Right lobe of liver (tissue), 6 donors: ENCODE measurements at regions not wholly inside any gene's neighbourhood (a gene's known extent, or its start where the extent isn't known, plus 50 kb on each side); places are given as distances from the start of the nearest gene placed in this dataset.

ENCODE experiments used
- ATAC-seq, 4 donors: fragments of 200-7000 bp; cut with Tn5 transposase; one replicate each; pipeline ENCODE4 v1.9.1; 2020; ENCODE audit warnings: mild to moderate bottlenecking in 4 of 4, moderate library complexity in 4 of 4
- DNase-seq, 3 donors: peaks; one replicate each; pipeline ENCODE4 v3.0.0-alpha.2; 2020
- H3K27ac ChIP-seq, 3 donors: fragments of 200-600 bp; one replicate each; pipeline ENCODE4 v1.8.0; 2022
- H3K27me3 ChIP-seq, 2 donors: fragments of 200-600 bp; one replicate each; pipeline ENCODE4 v1.8.0; 2022
- H3K36me3 ChIP-seq, 4 donors: fragments of 200-600 bp; sonication (generic) in 1 of 4; one replicate each; pipeline versions ENCODE4 v1.5.1 to v1.8.0; 2017 to 2022; ENCODE audit warnings: control low read depth in 1 of 4
- H3K4me1 ChIP-seq, 4 donors: fragments of 200-600 bp; sonication (generic) in 1 of 4; one replicate each; pipeline versions ENCODE4 v1.5.1 to v1.8.0; 2017 to 2022; ENCODE audit warnings: control low read depth in 1 of 4
- H3K4me3 ChIP-seq, 3 donors: fragments of 200-600 bp; one replicate each; pipeline ENCODE4 v1.8.0; 2022
- H3K9me3 ChIP-seq, 4 donors: fragments of 200-600 bp; sonication (generic) in 1 of 4; one replicate each; pipeline versions ENCODE4 v1.5.1 to v1.8.0; 2017 to 2022; ENCODE audit warnings: control low read depth in 1 of 4
- POLR2A ChIP-seq: fragments of 450-650 bp; IDR thresholded peaks from one replicate; pipeline ENCODE4 v1.6.1; 2017; ENCODE audit warnings: antibody characterized with exemption, mild to moderate bottlenecking
- WGBS: methylation state at CpG from one replicate; pipeline ENCODE4 v1.1.6; 2018; ENCODE audit warnings: low coverage, low lambda C conversion rate; ENCODE audit not compliant: insufficient coverage; ENCODE audit errors: missing lambda C conversion rate; 5-methylcytosine and 5-hydroxymethylcytosine counted together
- intact Hi-C, 2 donors: fragments of 100-400 bp; cut with DNase I; formaldehyde crosslinking; loops; one replicate each; pipeline versions ENCODE4 v1.11.2 to v1.14.1; 2022
- TF ChIP-seq, protein P1 (sequence below), 4 donors: fragments of 200-600 bp in 3 of 4; fragments of 450-650 bp in 1 of 4; IDR thresholded peaks; one replicate each; pipeline versions ENCODE4 v1.5.1 to v1.8.0; 2016 to 2022; ENCODE audit warnings: antibody characterized with exemption in 4 of 4, mild to moderate bottlenecking in 2 of 4
- donor health status: DM: no; HTN: yes; CAD: no.
- donor health status: DM: no; HTN: no; CAD: no.
- donor health status: DM: no; HTN: no; CAD: no.
- donor health status: DM: no; HTN: yes; CAD: no.
- donor health status: DM: no; HTN: yes; CAD: no.

GRCh38 chr16:51607201-51607651 is 456.2 kb upstream of the SALL1 start:
- no peaks in the 10 kb centered on the region for H3K4me1 ChIP-seq
- no peak for ATAC-seq
- 58% methylated on average over 6 of the region's 6 CpGs for WGBS
- H3K27ac ChIP-seq = no peak overlapping the region
- H3K27me3 ChIP-seq = no peaks in the 10 kb centered on the region
- H3K9me3 ChIP-seq = no peaks in the 10 kb centered on the region
- no peak for TF ChIP-seq POLR2A
- TF ChIP-seq, protein P1, sequence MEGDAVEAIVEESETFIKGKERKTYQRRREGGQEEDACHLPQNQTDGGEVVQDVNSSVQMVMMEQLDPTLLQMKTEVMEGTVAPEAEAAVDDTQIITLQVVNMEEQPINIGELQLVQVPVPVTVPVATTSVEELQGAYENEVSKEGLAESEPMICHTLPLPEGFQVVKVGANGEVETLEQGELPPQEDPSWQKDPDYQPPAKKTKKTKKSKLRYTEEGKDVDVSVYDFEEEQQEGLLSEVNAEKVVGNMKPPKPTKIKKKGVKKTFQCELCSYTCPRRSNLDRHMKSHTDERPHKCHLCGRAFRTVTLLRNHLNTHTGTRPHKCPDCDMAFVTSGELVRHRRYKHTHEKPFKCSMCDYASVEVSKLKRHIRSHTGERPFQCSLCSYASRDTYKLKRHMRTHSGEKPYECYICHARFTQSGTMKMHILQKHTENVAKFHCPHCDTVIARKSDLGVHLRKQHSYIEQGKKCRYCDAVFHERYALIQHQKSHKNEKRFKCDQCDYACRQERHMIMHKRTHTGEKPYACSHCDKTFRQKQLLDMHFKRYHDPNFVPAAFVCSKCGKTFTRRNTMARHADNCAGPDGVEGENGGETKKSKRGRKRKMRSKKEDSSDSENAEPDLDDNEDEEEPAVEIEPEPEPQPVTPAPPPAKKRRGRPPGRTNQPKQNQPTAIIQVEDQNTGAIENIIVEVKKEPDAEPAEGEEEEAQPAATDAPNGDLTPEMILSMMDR (IDR thresholded peaks at IDR 0.05) = no peak
- intact Hi-C loops = no loop called here
- no peaks in the 10 kb centered on the region for H3K36me3 ChIP-seq
- H3K4me3 ChIP-seq = no peak overlapping the region
- DNase-seq = no peak

- TF ChIP-seq POLR2A = no peak
- TF ChIP-seq, protein P1 (IDR thresholded peaks at IDR 0.05) = no peak
- ATAC-seq (no peak), DNase-seq (no peak)
- Histone ChIP-seq H3K4me1 (peaks cover 0 to 13% (median under 1%) of the 10 kb centered on the region in 4 donors), H3K27ac (no peak overlapping the region), H3K27me3 (no peaks in the 10 kb centered on the region), H3K36me3 (no peaks in the 10 kb centered on the region), H3K9me3 (no peaks in the 10 kb centered on the region), H3K4me3 (no peak overlapping the region)
- WGBS = 80% methylated on average over 4 of the region's 4 CpGs
- intact Hi-C loops = no loop called here
These were observed 445.2 kb upstream of the SALL1 start for GRCh38 chr16:51596247-51596646.

DNA sequence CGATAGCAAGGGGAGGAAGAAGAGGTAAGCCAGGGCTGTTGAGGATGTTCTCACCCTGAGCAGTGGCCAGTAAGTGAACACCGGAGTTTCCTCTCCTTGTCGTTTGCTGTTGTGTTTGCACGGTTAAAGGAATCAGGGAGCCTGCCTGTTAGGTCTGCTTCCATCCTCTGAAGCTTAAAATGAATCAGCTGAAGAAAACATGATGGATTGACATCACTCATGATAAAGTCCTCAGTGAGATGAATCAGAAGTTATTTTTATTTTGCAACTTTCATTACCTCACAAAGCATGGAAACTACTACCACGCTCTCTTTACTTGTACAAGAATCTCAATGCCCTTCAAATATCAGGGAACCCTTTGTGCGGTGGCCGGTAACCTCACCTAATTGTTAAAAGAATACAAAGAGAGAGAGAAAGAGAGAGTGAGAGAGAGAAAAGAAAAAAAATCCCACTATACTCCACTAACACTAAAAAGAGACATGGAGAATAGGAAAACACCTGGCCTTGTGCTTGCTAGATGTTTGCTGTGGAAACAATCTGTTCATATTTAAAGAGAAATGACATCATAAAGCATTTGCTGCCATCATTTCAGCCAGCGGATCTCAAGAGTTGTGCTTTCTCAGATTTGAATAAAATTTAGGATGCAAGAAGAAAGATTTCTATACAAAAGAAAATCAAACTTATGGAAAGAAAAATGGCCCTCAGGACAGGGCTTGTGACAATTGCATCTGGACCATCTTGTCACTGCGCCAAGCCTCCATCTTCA is 441.6 kb upstream of the SALL1 start:
- WGBS = 52% methylated on average over 9 of the region's 9 CpGs
- peak overlapping the region in 2 of 3 donors; percentile 18 to 25 for H3K4me3 ChIP-seq
- TF ChIP-seq POLR2A = no peak
- TF ChIP-seq, protein P1 (IDR thresholded peaks at IDR 0.05) = no peak
- no peaks in the 10 kb centered on the region for H3K9me3 ChIP-seq
- peaks cover 0 to 15% (median 2%) of the 10 kb centered on the region in 4 donors for H3K4me1 ChIP-seq
- ATAC-seq (peak in 1 of 4 donors; percentile 63), DNase-seq (no peak)
- no peak overlapping the region for H3K27ac ChIP-seq
- no peaks in the 10 kb centered on the region for H3K27me3 ChIP-seq
- intact Hi-C loops = no loop called here
- H3K36me3 ChIP-seq = no peaks in the 10 kb centered on the region

DNA sequence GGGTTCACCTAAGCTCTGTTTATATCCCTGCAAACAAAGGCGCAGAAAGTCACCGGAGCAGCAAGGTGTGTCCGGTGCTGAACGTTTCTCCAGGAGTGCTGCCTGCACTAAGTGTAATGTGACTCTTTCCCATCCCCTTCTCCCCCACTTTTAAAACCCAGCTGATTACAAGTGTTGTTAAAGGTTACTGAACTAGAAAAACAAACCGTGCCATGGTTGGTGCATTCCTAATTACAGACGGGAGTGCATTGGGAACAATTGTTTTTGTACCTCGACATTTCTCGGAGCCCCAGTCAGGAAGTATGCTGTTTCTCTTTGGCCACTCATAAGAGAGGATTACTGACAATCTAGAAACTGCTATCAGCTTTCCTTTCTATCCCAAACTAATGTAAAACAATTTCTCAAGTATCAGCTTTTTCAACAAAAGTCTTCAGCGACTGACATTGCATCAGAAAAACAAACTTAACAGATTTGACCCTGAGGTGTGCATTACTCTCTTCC is 441.0 kb upstream of the SALL1 start:
- TF ChIP-seq, protein P1 (IDR thresholded peaks at IDR 0.05) = no peak
- TF ChIP-seq POLR2A = no peak
- DNase-seq = no peak
- peak overlapping the region; percentile 12 to 25 (median 18) for H3K4me3 ChIP-seq
- ATAC-seq = peak; percentile 61 to 74 (median 72)
- H3K9me3 ChIP-seq = no peaks in the 10 kb centered on the region
- 9% methylated on average over 9 of the region's 9 CpGs for WGBS
- H3K4me1 ChIP-seq = peaks cover 0 to 15% (median 2%) of the 10 kb centered on the region in 4 donors
- intact Hi-C loops = no loop called here
- no peaks in the 10 kb centered on the region for H3K27me3 ChIP-seq
- no peak overlapping the region for H3K27ac ChIP-seq
- H3K36me3 ChIP-seq = no peaks in the 10 kb centered on the region
